ENCODE measurements at regions not wholly inside any gene's neighbourhood (a gene's known extent, or its start where the extent isn't known, plus 50 kb on each side); places are given as distances from the start of the nearest gene placed in this dataset.

DNA sequence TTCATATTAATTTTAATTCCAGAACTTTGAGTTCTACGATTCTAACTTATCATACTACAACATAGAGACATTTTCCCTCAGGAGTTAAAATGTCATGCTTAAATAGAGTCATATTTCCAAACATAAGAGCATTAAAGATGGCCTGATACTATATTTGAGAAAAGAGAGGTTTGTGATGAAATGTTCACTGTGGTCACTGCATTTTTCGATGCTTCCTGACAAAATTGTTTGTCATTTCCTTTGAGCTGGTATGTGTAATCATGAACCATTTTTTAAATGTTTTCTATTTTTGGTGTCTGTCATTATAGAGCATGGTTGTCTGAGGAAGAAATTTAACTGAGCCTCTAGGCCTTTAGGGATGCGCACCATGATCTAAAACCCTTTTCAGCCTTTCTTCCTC is 721.4 kb upstream of the NR2F2 start:
- H3K27me3 Mint-ChIP-seq (ENCODE audit: unreplicated experiment): no peaks in the 10 kb centered on the region
- no TSS peak for BruUV-seq (replicated peaks)
- H3K27ac Mint-ChIP-seq (ENCODE audit: unreplicated experiment): no peak overlapping the region
- H3K36me3 Mint-ChIP-seq (ENCODE audit: insufficient read depth, unreplicated experiment): no peaks in the 10 kb centered on the region
- TF ChIP-seq, protein P1, sequence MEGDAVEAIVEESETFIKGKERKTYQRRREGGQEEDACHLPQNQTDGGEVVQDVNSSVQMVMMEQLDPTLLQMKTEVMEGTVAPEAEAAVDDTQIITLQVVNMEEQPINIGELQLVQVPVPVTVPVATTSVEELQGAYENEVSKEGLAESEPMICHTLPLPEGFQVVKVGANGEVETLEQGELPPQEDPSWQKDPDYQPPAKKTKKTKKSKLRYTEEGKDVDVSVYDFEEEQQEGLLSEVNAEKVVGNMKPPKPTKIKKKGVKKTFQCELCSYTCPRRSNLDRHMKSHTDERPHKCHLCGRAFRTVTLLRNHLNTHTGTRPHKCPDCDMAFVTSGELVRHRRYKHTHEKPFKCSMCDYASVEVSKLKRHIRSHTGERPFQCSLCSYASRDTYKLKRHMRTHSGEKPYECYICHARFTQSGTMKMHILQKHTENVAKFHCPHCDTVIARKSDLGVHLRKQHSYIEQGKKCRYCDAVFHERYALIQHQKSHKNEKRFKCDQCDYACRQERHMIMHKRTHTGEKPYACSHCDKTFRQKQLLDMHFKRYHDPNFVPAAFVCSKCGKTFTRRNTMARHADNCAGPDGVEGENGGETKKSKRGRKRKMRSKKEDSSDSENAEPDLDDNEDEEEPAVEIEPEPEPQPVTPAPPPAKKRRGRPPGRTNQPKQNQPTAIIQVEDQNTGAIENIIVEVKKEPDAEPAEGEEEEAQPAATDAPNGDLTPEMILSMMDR (IDR thresholded peaks at IDR 0.05; ENCODE audit: unreplicated experiment): no peak
- H3K4me3 Mint-ChIP-seq (ENCODE audit: low read depth, unreplicated experiment): no peak overlapping the region
- no peaks in the 10 kb centered on the region for H3K4me1 Mint-ChIP-seq (ENCODE audit: low read depth, unreplicated experiment)
- CTCF ChIA-PET: interaction anchor here (0.6 kb wide), 1 partner anchor 1223 kb away, joined by 3 read pairs; no protein-coding TSS in a partner anchor
- no peak for DNase-seq
- H3K9me3 Mint-ChIP-seq (ENCODE audit: low read depth, unreplicated experiment): no peaks in the 10 kb centered on the region
- intact Hi-C loops (cut with micrococcal nuclease; ENCODE audit: unreplicated experiment): no loop called here

DNA sequence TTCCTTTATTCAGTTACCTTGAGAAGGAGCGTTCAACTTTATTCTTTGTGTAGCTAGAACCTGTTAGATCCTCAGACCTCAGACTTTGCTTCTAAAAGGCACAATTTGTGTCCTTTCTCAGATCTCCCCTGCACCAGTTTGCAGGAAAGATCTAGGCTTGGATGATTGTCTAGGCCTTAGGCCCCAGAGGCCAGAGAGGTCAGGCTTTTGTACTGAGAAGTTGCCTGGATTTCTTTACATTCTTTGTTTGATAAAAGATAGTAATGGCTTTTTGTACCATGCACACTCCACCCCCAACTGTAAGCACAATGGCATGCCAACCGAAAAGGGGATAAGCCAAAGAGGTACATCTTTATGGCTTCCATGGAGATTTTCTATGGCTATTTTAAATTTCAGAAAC is 719.6 kb upstream of the NR2F2 start:
- no peaks in the 10 kb centered on the region for H3K36me3 Mint-ChIP-seq (ENCODE audit: insufficient read depth, unreplicated experiment)
- no peak overlapping the region for H3K4me3 Mint-ChIP-seq (ENCODE audit: low read depth, unreplicated experiment)
- intact Hi-C loops (cut with micrococcal nuclease; ENCODE audit: unreplicated experiment): no loop called here
- H3K4me1 Mint-ChIP-seq (ENCODE audit: low read depth, unreplicated experiment): no peaks in the 10 kb centered on the region
- BruUV-seq (replicated peaks): no TSS peak
- DNase-seq: no peak
- no peaks in the 10 kb centered on the region for H3K9me3 Mint-ChIP-seq (ENCODE audit: low read depth, unreplicated experiment)
- no peak overlapping the region for H3K27ac Mint-ChIP-seq (ENCODE audit: unreplicated experiment)
- H3K27me3 Mint-ChIP-seq (ENCODE audit: unreplicated experiment): no peaks in the 10 kb centered on the region
- TF ChIP-seq, protein P1 (IDR thresholded peaks at IDR 0.05; ENCODE audit: unreplicated experiment): no peak
- CTCF ChIA-PET: interaction anchor here (1.3 kb wide), 1 partner anchor 10 kb away, joined by 5 read pairs; no protein-coding TSS in a partner anchor

DNA sequence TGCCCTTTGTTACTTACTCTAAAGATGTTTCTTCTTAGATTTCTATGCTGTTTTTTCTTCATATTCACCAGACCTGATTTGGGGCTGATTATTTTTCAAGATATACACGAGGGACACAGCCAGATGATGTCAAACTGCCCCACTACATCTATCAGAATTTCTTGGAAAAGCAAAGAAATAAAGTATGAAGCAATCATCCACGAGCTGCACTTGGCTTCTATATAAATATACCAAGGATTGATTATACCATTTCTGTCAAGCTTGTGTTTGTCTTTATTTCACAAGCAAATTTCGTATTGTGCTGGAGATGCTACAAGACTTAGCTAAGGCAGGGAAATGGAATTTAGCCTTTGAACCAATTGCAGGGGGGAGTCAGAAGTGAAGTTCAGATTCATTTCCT is 715.1 kb upstream of the NR2F2 start:
- intact Hi-C loops (cut with micrococcal nuclease; ENCODE audit: unreplicated experiment): no loop called here
- BruUV-seq (replicated peaks): no TSS peak
- Mint-ChIP-seq H3K36me3 (ENCODE audit: insufficient read depth, unreplicated experiment) (no peaks in the 10 kb centered on the region), H3K9me3 (ENCODE audit: low read depth, unreplicated experiment) (no peaks in the 10 kb centered on the region), H3K4me3 (ENCODE audit: low read depth, unreplicated experiment) (no peak overlapping the region), H3K27me3 (ENCODE audit: unreplicated experiment) (no peaks in the 10 kb centered on the region), H3K27ac (ENCODE audit: unreplicated experiment) (no peak overlapping the region), H3K4me1 (ENCODE audit: low read depth, unreplicated experiment) (no peaks in the 10 kb centered on the region)
- TF ChIP-seq, protein P1 (IDR thresholded peaks at IDR 0.05; ENCODE audit: unreplicated experiment): no peak
- CTCF ChIA-PET: no interaction called here
- no peak for DNase-seq

DNA sequence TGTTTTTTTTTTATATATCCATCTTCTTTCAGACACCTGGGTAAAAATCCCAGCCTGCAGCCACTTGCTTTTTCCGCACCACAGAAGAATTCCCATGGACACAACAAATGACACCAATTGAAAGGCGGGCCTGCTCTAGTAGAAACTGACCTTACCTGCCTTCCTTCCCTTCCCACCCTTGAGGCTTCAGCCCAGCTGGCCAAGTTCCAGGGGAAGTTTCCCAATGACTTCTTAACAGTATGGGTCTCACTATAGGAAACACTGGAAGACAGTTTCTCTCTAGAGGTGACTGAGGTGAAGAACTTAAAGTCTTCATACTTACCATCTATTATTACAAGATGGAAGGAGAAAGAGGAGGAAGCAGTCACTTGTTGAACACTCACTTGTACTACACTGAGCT is 714.2 kb upstream of the NR2F2 start:
- no peak overlapping the region for H3K4me3 Mint-ChIP-seq (ENCODE audit: low read depth, unreplicated experiment)
- TF ChIP-seq, protein P1 (IDR thresholded peaks at IDR 0.05; ENCODE audit: unreplicated experiment): no peak
- no peaks in the 10 kb centered on the region for H3K36me3 Mint-ChIP-seq (ENCODE audit: insufficient read depth, unreplicated experiment)
- intact Hi-C loops (cut with micrococcal nuclease; ENCODE audit: unreplicated experiment): no loop called here
- H3K4me1 Mint-ChIP-seq (ENCODE audit: low read depth, unreplicated experiment): no peaks in the 10 kb centered on the region
- no TSS peak for BruUV-seq (replicated peaks)
- no peaks in the 10 kb centered on the region for H3K9me3 Mint-ChIP-seq (ENCODE audit: low read depth, unreplicated experiment)
- CTCF ChIA-PET: interaction anchor here (0.6 kb wide), 1 partner anchor 118 kb away, joined by 8 read pairs; no protein-coding TSS in a partner anchor
- H3K27me3 Mint-ChIP-seq (ENCODE audit: unreplicated experiment): no peaks in the 10 kb centered on the region
- no peak overlapping the region for H3K27ac Mint-ChIP-seq (ENCODE audit: unreplicated experiment)
- DNase-seq: no peak

Data from Calu3 (cell line).